DND-41 (cell line): ENCODE measurements at regions not wholly inside any gene's neighbourhood (a gene's known extent, or its start where the extent isn't known, plus 50 kb on each side); places are given as distances from the start of the nearest gene placed in this dataset.

Source experiments
- EZH2 ChIP-seq: IDR thresholded peaks from 3 replicates; pipeline ENCODE4 v1.6.1; 2012; ENCODE audit warnings: borderline replicate concordance, low read depth, mild to moderate bottlenecking, moderate library complexity, low read length, inconsistent platforms; ENCODE audit not compliant: severe bottlenecking
- TF ChIP-seq, protein P1 (sequence below): IDR thresholded peaks from 2 replicates; pipeline ENCODE4 v1.5.1; 2012; ENCODE audit warnings: borderline replicate concordance, low read length, moderate library complexity, mild to moderate bottlenecking; ENCODE audit not compliant: poor library complexity, severe bottlenecking; ENCODE audit errors: extremely low read depth

DNA sequence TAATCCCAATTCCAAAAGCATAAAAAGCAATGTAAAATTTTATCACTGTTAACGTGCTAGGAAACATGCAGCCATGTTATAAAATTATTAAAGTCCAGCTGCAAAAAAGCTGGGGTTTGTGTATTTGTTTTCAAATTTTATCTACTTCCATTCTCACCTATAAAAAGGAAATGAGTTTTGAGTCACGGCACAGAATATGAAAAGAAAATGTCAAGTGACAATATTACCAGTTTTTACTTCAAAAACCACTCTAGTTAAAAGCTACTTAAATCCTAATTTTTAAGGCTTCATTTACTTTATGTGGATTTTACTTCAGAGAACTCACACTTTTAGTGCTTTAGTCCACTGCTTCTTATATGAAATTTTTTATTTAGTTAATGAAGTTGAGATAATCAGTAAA is 72.7 kb upstream of the IFNE start:
- TF ChIP-seq, protein P1, sequence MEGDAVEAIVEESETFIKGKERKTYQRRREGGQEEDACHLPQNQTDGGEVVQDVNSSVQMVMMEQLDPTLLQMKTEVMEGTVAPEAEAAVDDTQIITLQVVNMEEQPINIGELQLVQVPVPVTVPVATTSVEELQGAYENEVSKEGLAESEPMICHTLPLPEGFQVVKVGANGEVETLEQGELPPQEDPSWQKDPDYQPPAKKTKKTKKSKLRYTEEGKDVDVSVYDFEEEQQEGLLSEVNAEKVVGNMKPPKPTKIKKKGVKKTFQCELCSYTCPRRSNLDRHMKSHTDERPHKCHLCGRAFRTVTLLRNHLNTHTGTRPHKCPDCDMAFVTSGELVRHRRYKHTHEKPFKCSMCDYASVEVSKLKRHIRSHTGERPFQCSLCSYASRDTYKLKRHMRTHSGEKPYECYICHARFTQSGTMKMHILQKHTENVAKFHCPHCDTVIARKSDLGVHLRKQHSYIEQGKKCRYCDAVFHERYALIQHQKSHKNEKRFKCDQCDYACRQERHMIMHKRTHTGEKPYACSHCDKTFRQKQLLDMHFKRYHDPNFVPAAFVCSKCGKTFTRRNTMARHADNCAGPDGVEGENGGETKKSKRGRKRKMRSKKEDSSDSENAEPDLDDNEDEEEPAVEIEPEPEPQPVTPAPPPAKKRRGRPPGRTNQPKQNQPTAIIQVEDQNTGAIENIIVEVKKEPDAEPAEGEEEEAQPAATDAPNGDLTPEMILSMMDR: no peak
- TF ChIP-seq EZH2: no peak
